ENCODE measurements at regions not wholly inside any gene's neighbourhood (a gene's known extent, or its start where the extent isn't known, plus 50 kb on each side); places are given as distances from the start of the nearest gene placed in this dataset.
"Not testable (repeated sequence)": the region's sequence is repeated elsewhere in the genome, so short reads cannot be mapped to it uniquely, and the experiment has no call there.

DNA sequence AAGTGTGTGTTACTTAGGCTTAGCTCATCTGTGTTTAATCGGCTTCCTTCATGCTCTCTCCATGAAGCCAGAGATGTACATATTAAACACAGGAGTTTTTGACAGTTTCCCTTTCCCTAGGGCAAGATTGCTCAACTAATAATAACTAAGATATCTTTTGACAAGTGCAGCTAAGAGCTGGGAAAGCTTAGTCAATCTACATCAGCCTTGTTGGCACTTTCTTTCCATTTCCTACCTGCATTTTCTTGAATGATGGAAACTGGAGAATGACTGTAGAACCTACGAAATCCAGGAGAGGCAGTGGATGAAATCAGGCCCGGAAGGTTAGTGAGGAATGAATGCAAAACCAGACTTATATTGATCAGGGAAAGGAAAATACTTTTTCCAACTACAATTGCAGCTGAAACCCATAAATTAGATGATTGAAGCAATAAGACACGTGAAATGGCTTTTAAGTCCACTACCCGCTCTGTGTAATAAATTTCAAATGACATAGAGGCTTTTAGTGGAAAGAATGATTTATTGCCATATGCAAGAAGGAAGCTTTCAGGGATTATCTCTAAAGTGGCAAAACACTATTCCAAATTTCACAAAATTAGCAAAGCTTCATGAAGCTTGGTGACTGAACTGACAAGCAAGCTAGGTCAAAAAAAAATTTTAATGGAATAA lies 237.2 kb upstream of the ID4 start:
- no peak for DNase-seq (ENCODE audit: low read depth, low spot score)

DNA sequence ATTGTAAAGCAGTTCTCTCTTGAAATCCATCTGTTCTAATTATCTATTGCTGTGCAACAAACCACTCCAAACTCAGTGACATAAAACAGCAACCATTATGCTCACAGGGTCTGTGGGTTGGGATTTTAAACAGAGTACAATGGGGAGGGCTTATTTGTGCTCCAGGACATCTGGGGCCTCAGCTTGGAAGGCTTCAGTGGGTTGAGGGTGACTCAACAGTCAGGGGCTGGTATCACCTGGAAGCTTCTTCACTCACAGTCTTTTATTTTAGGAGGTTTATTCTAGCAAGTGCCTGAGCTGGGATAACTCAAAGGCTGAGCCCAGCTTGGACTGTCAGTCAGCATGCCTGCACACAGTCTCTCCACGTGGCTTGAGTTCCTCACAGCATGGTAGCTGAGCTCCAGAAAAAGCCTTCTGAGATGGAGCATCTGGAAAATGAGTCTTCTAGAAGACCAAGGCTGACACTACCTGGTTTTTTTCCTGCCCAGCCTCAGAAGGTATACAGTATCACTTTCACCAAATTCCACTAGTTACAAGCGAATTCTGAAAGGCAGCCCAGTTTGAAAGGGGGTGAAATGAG lies 234.6 kb upstream of the ID4 start:
- no peak for DNase-seq (ENCODE audit: low read depth, low spot score)

GRCh38 chr6:19603721-19604120 lies 233.4 kb upstream of the ID4 start:
- no peak for DNase-seq (ENCODE audit: low read depth, low spot score)

- DNase-seq (ENCODE audit: low read depth, low spot score): no peak
These were observed 231.5 kb upstream of the ID4 start for GRCh38 chr6:19605624-19606023.

DNA sequence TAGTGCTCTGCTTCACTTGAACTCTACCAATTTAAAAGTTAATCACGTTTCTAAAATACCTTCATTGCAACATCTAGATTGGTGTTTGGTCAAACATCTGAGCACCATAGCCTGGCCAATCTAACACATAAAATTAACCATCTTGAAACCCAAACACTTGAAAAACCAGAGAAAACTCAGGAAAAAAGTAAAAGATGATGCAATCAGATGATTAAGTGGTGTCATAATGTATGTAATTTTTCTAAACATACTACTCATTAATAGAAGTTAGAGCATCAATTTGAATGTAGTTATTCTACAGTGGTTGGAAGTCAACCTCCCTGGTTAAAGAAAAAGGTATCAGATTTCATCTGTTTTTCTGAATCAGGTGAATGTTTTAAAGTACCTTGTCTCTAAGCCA lies 228.6 kb upstream of the ID4 start:
- no peak for DNase-seq (ENCODE audit: low read depth, low spot score)

DNA sequence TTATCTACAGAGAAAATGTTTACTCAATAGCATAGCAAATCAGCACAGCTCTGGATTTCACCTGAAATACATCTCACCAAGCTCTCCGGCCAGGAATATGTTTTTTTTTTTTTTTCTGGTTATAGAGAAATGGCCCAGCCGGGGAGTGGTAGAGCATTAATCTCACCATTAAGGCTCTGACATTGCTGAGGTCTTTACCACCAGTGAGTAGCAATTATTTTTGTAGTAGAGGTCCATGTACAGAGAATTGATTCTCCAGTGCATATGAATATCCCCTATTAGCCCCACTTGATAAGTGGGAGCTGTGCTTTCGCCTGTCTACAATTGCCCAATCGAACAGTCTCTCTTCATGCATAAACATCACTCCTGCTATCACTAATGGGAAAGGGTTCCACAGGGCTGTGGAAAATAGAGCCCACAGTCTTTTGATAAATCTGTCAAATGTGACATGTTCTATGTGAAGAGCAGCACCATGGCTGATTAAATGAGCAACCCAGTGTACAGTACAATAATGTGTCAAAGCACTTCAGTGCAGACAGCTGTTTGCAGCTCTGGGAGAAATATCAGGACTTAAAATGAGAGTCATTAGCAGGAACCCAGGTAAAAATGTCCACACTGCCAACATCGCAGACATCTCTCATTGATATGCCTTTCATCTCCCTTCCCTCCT lies 227.1 kb upstream of the ID4 start:
- no peak for DNase-seq (ENCODE audit: low read depth, low spot score)

DNA sequence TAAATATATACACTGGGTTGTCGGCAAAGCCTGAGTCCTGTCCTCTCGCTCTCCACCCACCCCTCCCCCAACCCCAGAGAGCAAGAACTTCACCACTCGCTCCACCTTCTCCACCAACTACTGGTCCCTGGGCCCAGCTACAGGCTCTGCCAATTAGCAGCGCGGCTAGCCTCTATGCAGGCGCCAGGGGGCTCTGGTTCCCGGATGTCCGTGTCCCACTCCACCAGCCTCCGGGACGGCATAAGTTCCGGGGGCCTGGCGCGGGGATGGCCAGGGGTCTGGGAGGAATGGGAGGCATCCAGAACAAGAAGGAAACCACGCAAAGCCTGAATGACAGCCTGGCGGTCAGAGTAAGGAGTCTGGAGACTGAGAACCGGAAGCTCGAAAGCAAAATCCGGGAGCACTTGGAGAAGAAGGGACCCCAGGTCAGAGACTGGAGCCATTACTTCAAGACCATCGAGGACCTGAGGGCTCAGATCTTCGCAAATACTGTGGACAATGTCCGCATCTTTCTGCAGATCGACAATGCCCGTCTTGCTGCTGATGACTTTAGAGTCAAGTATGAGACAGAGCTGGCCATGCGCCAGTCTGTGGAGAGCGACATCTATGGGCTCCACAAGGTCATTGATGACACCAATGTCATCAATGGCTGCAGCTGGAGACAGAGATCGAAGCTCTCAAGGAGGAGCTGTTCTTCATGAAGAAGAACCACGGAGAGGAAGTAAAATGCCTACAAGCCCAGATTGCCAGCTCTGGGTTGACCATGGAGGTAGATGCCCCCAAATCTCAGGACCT lies 224.3 kb upstream of the ID4 start:
- DNase-seq (ENCODE audit: low read depth, low spot score): not testable (repeated sequence)

DNA sequence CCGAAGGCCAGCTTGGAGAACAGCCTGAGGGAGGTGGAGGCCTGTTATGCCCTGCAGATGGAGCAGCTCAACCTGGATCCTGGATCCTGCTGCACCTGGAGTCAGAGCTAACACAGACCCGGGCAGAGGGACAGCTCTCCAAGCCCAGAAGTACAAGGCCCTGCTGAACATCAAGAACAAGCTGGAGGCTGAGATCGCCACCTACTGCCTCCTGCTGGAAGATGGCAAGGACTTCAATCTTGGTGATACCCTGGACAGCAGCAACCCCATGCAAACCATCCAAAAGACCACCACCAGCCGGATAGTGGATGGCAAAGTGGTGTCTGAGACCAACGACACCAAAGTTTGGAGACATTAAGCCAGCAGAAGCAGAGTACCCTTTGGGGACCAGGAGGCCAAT lies 223.5 kb upstream of the ID4 start:
- DNase-seq (ENCODE audit: low read depth, low spot score): no peak

GRCh38 chr6:19616022-19616421 lies 221.1 kb upstream of the ID4 start:
- DNase-seq (ENCODE audit: low read depth, low spot score): no peak

DNA sequence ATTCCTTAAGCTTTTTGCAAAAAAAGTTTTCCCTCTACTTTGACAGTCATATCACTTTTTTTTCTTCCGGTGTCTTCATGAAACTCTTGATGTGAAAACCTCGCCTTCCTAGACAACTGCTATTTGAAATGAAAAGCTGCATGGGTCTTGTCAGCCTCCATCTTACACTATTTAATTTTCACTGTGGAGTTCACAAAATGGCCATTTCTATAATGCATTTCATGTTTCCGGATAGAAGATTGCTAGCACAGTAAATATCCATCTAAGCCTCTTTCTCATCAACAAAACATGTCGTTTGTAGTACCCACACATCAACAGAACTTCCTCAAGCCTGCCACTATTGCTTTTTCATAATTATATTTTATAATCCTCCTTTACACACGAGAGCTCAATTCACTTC lies 204.9 kb upstream of the ID4 start:
- no peak for DNase-seq (ENCODE audit: low read depth, low spot score)

DNA sequence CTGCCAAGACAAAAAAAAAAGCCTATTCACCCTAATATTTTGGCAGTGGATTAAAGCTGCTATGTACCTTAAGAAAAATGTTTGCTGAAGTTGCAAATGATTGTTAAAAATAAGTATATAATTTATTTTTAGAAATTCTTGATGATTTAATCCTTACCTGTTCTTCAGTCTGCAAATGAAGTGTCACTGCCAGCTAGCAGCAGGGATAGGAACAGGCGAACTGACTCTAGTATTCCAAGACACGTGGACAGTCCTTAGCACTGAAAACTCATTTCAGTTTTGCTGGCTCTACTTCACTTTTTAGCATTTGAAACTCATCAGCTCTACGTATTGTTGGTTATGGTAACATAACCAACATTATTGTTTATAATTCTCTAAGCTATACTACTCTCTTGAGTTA lies 204.4 kb upstream of the ID4 start:
- DNase-seq (ENCODE audit: low read depth, low spot score): no peak

DNA sequence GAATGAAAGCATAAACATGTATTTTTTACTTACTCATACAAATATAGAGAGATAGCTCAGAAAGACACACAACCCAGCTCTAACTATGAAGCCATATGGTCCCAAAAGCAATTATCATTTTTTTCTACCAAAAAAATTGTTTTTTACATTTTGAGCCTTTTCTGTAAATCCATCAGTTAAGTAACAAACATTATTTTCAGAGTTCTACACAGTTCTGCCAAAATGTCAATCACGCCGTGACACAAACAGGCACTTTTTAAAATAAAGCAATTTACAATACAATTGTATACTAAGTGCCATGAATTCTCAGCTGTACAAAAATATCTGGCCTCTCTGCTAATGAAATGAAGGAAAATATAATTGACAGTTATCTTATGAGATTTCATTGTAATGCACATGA lies 201.4 kb upstream of the ID4 start:
- no peak for DNase-seq (ENCODE audit: low read depth, low spot score)

- no peak for DNase-seq (ENCODE audit: low read depth, low spot score)
These were observed 200.2 kb upstream of the ID4 start for GRCh38 chr6:19637010-19637409.

DNA sequence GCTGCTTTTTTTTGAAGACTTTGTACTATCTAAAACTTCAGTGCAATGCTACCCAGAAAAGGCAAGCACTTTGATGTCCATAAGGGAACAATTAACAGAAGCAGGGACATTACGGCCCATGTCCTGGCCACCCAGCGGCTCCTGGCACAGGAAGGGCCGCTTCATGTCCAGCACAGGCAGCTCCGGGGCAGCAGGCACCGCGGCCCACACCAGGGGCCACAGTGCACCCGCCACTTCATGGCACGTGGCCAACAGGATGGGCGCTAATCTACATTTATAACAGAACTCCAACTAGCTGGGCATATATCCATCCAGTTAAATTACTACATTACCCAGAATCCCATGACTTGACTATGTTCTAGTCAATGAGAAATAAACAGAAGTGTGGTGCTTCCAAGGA lies 198.2 kb upstream of the ID4 start:
- no peak for DNase-seq (ENCODE audit: low read depth, low spot score)

- no peak for DNase-seq (ENCODE audit: low read depth, low spot score)
These were observed 193.9 kb upstream of the ID4 start for GRCh38 chr6:19643287-19643686.

DNA sequence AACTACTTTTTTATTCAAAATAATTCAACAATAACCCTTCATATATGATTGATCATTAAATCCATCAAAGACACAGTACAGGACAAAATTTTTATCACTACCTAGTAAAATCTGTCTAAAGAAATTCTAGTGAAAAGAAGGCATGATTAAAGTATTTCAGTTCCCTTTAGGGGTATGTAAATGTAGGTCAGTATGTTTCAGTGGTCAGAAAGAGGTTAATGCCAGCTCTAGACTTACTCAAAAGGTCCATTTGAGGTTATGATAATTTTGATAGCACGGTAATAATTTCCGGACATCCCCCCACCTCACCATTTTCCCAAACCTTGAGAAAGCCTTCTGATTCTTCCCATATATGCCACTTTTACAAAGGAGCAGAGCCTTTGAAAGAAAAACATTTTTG lies 193.5 kb upstream of the ID4 start:
- DNase-seq (ENCODE audit: low read depth, low spot score): no peak

DNA sequence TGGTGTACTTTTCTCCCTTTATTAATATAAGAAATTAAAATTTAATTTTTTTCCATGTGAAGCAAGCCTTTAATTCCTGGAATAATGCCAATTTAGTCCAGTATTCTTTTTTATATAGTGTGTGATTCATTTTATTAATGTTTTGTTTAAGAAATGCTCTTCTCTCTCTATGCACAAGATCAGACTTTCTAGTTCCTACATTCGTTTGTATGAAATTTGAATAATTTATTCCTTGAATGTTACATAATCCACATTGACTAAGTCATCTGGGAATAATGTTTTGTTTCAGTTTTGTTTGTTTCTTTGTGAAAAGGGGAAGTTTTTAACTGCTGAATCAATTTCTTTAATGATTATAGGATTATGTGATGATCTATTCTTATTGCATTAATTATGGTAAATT lies 181.4 kb upstream of the ID4 start:
- no peak for DNase-seq (ENCODE audit: low read depth, low spot score)

DNA sequence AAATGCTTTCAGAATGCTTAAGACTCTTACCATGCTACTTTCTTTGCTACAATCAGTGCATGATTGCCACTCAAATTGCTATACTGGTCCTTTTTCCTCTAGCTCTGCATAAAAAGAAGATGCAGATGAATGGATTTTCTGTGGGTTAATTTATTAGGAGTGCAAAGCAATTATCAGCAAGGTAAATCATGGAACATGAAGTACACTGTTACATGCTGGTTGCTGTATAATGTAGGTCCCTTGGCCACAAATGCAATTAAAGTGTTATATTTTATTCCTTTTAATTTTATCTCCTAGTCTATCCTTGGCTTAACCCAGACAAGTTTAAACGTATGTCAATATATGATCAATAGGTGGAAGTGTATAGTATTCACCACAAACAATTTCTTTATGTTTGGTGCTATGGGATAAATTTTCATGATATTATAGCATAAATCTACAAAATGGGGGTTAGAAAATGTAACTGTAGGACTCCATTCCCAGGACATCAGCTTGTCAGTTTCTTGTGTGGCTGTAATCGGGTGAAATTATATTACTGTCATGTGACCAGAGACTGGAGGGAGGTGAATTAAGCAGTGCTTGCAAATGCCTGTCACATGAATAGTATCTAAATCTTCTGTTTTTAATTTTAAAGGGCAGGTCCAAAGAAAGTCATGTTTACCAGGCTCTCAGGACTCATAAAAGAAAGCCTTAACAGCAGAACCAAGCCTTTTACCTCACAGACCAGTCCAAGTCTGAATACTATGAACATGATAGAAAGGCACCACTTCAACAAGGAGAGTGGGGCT lies 176.9 kb upstream of the ID4 start:
- DNase-seq (ENCODE audit: low read depth, low spot score): no peak

DNA sequence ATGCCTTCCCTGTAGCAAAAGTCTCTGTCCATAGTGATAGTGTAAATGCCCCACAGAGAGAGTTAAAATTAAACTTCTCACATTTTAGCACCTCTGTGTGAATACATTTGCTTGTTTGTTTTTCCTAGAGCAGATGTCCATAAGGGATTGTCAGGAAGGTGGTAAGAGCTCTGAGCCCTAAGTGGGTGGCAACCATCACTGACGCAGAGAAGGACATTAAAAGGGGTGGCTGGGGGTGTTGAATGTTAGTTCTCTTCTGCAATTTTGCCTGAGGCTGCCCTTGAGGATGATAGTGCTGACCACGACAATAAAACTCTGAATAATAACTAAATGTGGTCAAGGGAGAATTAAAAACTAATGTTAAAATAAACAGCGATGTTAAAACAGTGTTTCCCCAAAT lies 174.3 kb upstream of the ID4 start:
- DNase-seq (ENCODE audit: low read depth, low spot score): no peak

DNA sequence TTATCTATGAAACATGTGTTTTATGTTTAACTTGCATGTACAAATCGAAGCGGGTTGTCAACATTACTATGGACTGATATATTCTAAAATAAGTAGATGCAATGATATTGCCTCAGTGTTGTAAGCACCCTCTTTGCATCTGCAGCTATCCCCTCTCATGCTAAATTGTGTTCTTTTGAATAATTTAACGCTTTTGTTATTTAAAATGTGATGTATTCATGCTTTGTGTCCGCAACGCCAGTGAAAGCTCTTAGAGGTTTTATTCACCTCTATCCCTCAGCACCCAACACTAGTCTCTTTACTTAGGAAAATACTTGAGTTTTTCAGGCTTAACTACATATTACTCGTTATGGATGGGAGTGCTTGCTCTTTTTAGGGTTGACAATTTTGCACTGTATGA lies 173.7 kb upstream of the ID4 start:
- DNase-seq (ENCODE audit: low read depth, low spot score): no peak

DNA sequence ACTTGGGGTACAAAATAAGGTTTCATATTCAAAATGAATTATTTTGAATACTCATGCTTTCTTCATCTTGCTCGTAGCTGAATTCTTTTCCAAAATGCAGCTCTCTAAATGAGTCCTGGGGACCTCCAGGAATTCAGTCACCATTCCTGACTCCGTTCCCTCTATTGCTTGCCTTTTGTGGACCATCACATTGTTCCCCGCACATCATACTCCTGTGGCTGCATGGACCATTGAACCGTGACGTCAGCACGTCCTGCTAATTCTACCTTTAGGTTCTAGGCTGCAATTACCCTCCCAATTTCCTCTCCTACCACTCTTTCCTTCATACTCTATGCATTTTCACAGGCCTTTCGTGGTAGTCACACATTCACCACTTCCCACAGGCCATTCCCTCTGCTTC lies 173.1 kb upstream of the ID4 start:
- no peak for DNase-seq (ENCODE audit: low read depth, low spot score)
